LNCaP clone FGC (cell line): ENCODE measurements at regions not wholly inside any gene's neighbourhood (a gene's known extent, or its start where the extent isn't known, plus 50 kb on each side); places are given as distances from the start of the nearest gene placed in this dataset.

Experiments
- DNase-seq: peaks from one replicate; pipeline ENCODE4 v3.0.0-alpha.2; 2011; ENCODE audit warnings: low read depth
- H3K4me3 ChIP-seq: 2 replicates; pipeline ENCODE4 v1.5.1; 2011; ENCODE audit warnings: mild to moderate bottlenecking, low read depth, low read length, control low read depth
- TF ChIP-seq, protein P1 (sequence below): IDR thresholded peaks from 2 replicates; pipeline ENCODE4 v1.5.1; 2012; ENCODE audit warnings: mild to moderate bottlenecking; ENCODE audit not compliant: control insufficient read depth, insufficient read depth; ENCODE audit errors: extremely low read depth

- H3K4me3 ChIP-seq = no peak overlapping the region
- DNase-seq = no peak
- TF ChIP-seq, protein P1, sequence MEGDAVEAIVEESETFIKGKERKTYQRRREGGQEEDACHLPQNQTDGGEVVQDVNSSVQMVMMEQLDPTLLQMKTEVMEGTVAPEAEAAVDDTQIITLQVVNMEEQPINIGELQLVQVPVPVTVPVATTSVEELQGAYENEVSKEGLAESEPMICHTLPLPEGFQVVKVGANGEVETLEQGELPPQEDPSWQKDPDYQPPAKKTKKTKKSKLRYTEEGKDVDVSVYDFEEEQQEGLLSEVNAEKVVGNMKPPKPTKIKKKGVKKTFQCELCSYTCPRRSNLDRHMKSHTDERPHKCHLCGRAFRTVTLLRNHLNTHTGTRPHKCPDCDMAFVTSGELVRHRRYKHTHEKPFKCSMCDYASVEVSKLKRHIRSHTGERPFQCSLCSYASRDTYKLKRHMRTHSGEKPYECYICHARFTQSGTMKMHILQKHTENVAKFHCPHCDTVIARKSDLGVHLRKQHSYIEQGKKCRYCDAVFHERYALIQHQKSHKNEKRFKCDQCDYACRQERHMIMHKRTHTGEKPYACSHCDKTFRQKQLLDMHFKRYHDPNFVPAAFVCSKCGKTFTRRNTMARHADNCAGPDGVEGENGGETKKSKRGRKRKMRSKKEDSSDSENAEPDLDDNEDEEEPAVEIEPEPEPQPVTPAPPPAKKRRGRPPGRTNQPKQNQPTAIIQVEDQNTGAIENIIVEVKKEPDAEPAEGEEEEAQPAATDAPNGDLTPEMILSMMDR = no peak
These were observed 439.8 kb upstream of the EEF2KMT start for GRCh38 chr16:5537347-5537746.

DNA sequence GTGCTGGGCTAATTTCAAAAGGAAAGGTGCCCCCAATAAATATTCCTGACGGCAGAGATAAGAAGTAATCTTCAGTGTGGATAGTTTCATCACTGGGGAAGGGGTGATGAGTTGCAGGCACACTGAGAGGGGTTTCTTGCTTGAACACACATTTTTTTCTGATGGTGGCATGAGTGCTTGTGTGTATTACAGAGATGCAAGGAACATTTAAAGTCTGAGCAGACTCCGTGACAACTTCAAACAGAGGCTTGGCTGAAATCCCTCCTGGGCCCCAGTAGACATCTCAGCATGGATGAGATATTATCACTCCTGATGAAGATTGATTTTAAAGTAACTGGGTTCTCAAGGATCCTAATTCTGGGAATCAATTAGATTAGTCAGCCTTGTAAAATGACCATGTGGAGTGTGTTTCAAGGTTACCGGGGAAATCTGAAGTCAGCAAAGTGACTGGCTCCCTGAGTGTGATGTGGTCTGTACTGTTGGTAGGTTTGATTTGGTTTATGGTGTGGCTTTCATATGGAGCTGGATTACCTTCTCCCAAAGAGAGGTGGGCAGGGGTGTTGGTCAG is 435.8 kb upstream of the EEF2KMT start:
- H3K4me3 ChIP-seq = no peak overlapping the region
- TF ChIP-seq, protein P1 = no peak
- DNase-seq = no peak

- H3K4me3 ChIP-seq = no peak overlapping the region
- DNase-seq = no peak
- TF ChIP-seq, protein P1 = no peak
These were observed 430.2 kb upstream of the EEF2KMT start for GRCh38 chr16:5527817-5528216.

DNA sequence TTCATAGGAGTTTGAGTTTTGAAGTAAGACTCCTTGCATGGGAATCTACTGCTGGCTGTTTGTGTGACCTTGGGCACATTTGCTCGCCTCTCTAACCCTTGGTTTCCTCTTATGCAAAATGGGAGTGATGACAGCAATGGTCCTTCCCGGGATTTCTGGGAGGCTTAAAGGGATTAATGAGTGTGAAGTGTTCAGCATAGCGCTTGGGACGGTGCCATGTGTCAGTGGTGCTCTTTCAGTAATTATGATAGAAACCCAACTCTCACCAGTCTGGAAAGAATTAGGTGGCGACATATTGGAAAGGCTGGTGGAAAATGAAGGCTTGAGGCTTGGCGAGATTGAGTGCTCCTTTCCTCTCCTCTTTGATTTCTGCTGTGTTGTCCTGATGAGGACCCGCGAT is 429.2 kb upstream of the EEF2KMT start:
- DNase-seq = no peak
- TF ChIP-seq, protein P1 = no peak
- H3K4me3 ChIP-seq = no peak overlapping the region

DNA sequence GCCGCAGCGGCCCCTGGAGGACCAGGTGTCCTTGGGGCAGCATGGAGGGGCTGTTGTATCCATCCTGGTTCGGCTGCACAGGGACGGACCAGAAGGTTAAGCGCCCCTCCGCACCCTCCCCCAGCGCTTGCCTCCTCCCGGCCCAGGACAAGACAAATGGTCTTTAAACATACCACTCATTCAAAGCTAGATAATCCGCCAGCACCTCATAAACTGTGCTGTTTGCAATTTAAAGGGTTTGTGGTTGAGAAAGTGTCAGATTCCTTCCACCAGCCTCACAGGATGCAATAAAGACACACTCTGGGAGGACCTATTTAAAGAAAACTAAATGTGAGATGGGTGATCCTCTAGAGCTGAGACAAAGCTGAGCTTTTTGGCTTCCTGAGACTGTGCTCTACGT is 426.2 kb upstream of the EEF2KMT start:
- TF ChIP-seq, protein P1 = no peak
- DNase-seq = no peak
- H3K4me3 ChIP-seq = no peak overlapping the region

DNA sequence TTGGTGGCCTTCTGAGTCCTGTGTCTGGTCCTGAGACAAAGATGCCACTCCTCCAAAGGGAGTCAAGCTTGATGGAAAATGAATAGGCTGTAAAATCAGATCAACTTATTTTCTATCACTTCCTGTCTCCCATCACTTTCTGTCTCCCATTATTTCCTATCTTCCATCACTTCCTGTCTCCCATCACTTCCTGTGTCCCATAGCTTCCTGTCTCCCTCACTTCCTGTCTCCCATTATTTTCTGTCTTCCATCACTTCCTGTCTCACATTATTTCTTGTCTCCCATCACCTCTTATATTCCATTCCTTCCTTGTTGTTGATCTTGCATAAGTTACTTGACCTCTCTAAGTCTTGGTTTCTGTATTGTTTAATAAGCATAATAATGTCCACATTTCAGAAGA is 418.5 kb upstream of the EEF2KMT start:
- TF ChIP-seq, protein P1 = no peak
- H3K4me3 ChIP-seq = no peak overlapping the region
- DNase-seq = no peak

- TF ChIP-seq, protein P1 = no peak
- no peak overlapping the region for H3K4me3 ChIP-seq
- DNase-seq = no peak
These were observed 414.4 kb upstream of the EEF2KMT start for GRCh38 chr16:5512014-5512413.
